NCI-H345 treated with DMSO at 0.1 percent for 48 hours (cell line): ENCODE measurements at regions not wholly inside any gene's neighbourhood (a gene's known extent, or its start where the extent isn't known, plus 50 kb on each side); places are given as distances from the start of the nearest gene placed in this dataset.

Experiments
- DNase-seq: peaks from one replicate; lab custom pipeline; 2025; ENCODE audit not compliant: unreplicated experiment; lab: John Stamatoyannopoulos, UW

DNA sequence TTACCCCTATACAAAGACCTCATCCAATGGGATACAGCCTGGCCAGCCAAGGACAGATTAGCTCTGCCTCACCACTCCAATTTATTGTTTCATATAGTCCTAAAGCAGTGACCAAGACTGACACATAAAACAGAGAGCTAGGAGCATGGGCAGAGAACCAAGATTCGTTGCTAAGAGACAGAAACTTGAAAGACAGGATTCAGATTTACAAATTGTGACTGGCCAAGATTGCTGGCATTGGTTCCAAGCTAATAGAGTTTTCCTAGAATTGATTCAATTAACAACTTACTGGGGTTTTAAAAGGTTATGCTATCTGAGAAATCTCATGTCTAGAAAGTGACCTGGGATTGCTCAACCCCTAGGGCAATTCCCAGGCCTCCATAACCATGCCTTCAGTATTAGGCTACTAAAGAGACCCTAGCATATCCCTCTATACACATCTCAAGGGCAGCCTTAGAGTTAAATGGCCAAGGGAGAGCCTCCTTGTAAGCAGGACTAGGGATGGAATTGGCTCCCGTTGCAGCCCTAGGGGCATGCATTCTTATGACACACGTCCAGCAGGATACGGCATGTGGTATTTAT lies 75.6 kb downstream of the ICOS start:
- no peak for DNase-seq

GRCh38 chr2:204015118-204015843 lies 78.7 kb downstream of the ICOS start:
- no peak for DNase-seq

- no peak for DNase-seq
Observed at GRCh38 chr2:204018717-204019116, 82.2 kb downstream of the ICOS start.

GRCh38 chr2:204019572-204020501 lies 83.3 kb downstream of the ICOS start:
- DNase-seq = no peak

- DNase-seq = no peak
Observed at GRCh38 chr2:204021290-204022081, 84.9 kb downstream of the ICOS start.

GRCh38 chr2:204022550-204022949 lies 86.0 kb downstream of the ICOS start:
- DNase-seq = no peak

- DNase-seq = no peak
Observed at GRCh38 chr2:204023088-204023487, 86.5 kb downstream of the ICOS start.

DNA sequence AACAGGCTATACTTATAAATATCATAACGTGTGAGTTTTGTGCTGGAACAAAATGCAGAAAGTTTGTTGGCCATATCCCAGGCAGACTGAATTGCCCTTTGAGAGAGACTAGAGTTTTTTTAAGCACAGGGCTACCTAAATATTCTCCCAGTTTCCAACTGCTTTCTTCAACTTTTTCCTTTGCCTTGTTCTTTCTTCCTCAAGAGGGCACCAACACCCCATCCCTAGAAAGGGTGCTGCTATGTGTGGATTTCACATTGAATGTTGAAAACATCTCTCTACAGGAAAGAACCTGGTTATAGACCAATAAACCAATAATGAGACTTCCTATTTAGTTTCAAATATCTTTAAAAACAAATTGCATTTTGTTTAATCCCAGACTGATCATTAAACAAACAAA lies 87.9 kb downstream of the ICOS start:
- no peak for DNase-seq

GRCh38 chr2:204024906-204025475 lies 88.4 kb downstream of the ICOS start:
- no peak for DNase-seq

GRCh38 chr2:204026294-204026693 lies 89.7 kb downstream of the ICOS start:
- no peak for DNase-seq

DNA sequence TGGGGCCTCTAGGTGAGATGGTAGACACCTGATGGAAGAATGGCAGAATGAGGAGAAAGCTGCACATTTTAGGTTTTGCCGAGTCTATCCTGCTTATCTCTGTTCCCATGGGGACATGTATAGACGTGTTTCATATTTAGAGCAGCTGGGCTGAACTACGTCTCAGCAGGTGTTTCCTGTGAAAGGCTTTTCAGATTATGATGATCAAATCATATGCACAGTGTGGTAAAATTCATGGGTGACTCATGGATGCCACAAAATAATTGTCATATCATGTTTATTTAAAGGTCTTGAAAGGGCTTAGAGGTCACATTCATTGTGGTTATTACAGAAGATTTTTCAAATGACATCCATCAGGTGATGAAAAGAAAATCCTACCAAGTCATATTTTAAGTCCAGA lies 90.5 kb downstream of the ICOS start:
- no peak for DNase-seq

DNA sequence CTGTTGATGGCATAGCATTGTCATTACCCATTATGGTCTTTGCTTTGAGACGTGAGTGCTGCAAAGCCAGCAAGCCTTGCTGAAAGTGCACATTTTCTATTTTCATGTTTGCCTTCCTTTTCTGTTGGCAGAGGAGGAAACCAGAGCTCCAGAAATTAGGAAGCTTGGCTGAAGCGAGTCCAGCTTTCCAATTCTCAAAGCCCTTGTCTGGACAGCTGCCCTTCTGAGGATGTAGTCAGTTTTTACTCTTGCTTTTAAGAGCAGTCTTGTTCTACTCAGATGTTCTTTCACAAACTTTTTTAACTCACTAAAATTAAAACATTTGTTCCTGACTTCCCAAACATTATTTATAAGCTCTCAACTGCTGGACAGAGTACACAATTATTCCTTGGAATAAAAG lies 93.8 kb downstream of the ICOS start:
- DNase-seq = no peak

DNA sequence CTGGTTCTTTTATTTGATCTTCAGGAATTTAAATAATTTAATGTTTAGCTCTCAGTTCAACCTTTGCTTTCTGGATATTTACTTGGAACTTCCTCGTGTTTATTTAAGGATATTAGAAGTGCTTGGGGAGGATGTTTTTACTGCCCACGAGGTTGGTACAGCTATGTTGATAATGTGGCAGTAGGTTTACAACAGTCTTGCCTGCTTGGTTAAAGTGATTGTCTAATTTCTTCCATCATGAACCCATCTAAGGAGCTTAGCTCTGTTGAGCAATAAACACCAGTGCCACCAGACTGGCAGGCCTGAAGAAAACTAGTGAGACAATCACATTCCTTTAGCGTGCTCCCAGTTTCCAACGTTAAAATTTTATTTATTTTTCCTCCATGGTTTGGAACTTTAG lies 94.5 kb downstream of the ICOS start:
- DNase-seq = no peak

GRCh38 chr2:204032301-204032700 lies 95.7 kb downstream of the ICOS start:
- DNase-seq = no peak

DNA sequence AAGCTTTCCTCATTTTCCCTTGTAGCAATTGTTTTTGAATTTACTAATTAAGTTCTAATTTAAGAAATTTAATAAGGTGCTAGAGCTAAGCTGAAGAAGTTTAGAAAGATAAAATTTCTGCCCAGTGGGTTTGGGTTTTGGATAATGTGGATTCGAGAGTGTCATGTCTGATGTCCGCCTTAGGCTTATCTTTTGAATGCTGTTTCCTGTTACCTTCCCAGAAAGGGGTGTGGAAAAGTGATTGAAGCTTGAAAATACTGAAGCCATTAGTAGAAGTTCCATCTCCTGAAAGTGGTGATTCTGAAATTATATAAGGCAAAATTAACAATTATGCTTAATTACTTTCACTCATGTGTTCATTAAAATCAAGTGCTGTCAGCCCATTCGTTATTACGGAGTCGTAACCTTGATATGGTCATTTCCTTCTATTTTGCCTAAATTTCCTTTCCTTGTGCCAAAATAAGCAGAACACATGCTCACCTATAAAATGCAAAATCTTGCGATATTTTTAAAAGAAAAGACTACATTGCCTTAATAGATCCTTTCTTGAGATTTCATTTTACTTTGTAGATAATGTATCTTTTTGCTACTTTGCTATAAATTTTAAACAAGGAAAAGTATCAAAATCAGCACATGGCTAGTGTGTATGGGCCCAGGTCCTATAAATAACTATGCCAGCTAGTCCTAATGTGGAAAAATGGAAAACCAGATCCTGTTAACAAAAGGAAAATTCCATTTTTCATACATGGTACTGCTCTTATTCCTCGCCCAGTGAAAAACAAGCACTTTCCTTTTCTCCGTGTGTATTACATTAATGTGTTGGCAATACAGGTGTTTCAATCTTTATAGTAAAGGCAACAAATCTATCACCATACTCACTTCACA lies 97.3 kb downstream of the ICOS start:
- no peak for DNase-seq

GRCh38 chr2:204036706-204037105 lies 100.1 kb downstream of the ICOS start:
- no peak for DNase-seq

DNA sequence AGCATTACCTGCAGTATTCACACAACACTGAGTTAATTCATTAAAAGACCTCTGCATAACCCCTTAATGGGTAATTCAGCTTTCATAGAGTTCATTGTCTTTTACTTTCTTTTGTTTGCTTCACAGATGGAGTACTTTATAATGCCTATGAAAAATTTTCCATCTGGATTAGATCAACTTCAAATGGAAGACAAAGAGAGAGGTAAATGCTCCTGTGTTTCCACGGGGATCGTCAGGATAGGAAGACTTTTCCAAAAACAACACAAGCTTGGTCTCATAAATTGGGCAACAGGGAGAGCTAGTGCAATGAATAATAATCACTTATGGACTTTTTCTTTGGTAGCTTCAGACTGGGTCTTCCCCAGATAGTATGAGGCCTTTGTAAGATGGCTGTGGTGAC lies 100.7 kb downstream of the ICOS start:
- no peak for DNase-seq

DNA sequence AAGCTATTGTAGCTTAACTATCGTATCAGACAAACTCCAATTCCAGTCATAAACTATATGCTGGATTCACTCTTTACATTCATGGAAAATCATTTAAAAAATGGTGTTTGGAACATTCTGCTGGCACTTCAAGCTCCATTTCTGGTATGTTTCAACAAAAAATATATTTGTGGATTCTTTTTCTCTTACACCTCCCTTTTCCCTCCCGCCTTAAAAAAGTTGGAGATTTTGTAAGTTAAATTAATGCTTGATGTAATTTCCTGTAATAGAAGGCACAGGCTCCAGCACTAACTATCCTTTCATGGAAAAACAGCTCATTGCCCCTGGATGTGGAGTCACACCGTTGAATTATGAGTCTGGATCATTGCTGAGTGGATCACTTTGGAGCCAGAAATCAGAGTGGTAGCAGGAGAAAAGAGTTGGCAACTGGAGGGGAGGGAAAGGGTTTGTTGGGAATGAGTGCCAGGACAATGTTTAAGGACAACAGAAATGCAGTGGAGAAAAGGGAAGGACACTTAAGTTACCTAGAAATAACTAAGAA lies 102.8 kb downstream of the ICOS start:
- no peak for DNase-seq

DNA sequence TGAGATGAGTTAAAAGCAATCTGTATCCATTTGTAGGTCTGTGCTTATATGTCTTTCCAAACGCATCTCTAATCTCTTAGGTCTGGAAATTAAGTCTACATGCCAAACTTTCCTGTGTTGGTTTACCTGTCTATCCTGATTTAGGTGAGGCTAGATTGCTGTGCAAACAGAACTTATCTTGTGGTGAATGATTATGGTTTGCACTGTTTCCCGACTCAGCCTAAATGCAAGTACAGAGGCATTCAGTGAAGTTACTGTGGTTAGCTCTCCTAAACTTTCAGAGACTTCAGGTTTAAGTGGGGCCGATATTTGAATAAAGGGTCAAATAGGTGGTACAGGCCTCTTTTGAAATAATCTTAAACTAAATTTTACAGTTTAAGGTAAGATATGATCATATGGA lies 103.5 kb downstream of the ICOS start:
- DNase-seq = no peak

- DNase-seq = no peak
Observed at GRCh38 chr2:204042401-204042800, 105.8 kb downstream of the ICOS start.
